HepG2 (cell line): ENCODE measurements at regions not wholly inside any gene's neighbourhood (a gene's known extent, or its start where the extent isn't known, plus 50 kb on each side); places are given as distances from the start of the nearest gene placed in this dataset.
"Not testable (repeated sequence)": the region's sequence is repeated elsewhere in the genome, so short reads cannot be mapped to it uniquely, and the experiment has no call there.

Experiments
- ATAC-seq: fragments of 200-7000 bp; cut with Tn5 transposase; 3 replicates; pipeline ENCODE4 v1.9.1; 2020; ENCODE audit warnings: mild to moderate bottlenecking, moderate library complexity
- BruUV-seq: library from RNA; stranded (reverse); fragments of 400-500 nt; replicated peaks from 2 replicates; lab custom pipeline; 2021; lab: Mats Ljungman, UMichigan
- CTCF ChIA-PET: fragments of 300-600 bp; formaldehyde crosslinking; extraction: SDS; loops from one replicate; lab custom pipeline; 2021; ENCODE audit warnings: low total read pairs, inconsistent platforms, low intra/inter-chr PET ratio; lab: Yijun Ruan, JAX
- POLR2A ChIA-PET: fragments of 350-600 bp; sonication (Branson Sonifier 250); formaldehyde crosslinking; loops from one replicate; lab custom pipeline; 2020; ENCODE audit warnings: antibody characterized with exemption, inconsistent platforms; lab: Yijun Ruan, JAX
- DNase-seq: peaks from one replicate; pipeline ENCODE4 v3.0.0-alpha.2; 2015; ENCODE audit warnings: low spot score
- FAIRE-seq: peaks from 3 replicates; lab custom pipeline; 2011; peaks lifted over from hg19 to GRCh38; lab: Jason Lieb, UNC
- H2AFZ ChIP-seq: one replicate; pipeline ENCODE4 v1.6.1; 2011; ENCODE audit warnings: low read length, inconsistent platforms
- H3K27ac ChIP-seq: fragments of 300-600 bp; 3 replicates; pipeline ENCODE4 v1.8.0; 2011; ENCODE audit warnings: mixed run types, mild to moderate bottlenecking, mixed read lengths, low read length, inconsistent platforms; ENCODE audit not compliant: insufficient read depth; ENCODE audit errors: extremely low read length
- H3K27me3 ChIP-seq, 2 experiments: fragments of 200-600 bp in 1 of 2; 2 replicates in 1 of 2; 3 replicates in 1 of 2; pipeline versions ENCODE4 v1.6.0 to v1.8.0; 2011; ENCODE audit warnings: low read length in 2 of 2, mild to moderate bottlenecking in 2 of 2, moderate library complexity in 2 of 2, inconsistent platforms in 1 of 2; ENCODE audit not compliant: insufficient read depth in 2 of 2, control insufficient read depth in 1 of 2
- H3K36me3 ChIP-seq, 2 experiments: fragments of 200-600 bp in 1 of 2; replicated peaks in 1 of 2; 2 replicates in 1 of 2; 3 replicates in 1 of 2; pipeline versions ENCODE4 v1.5.1 to v1.8.0; 2011; ENCODE audit warnings: low read length in 2 of 2, inconsistent platforms in 1 of 2; ENCODE audit not compliant: insufficient read depth in 2 of 2, control insufficient read depth in 1 of 2
- H3K4me1 ChIP-seq: 2 replicates; pipeline ENCODE4 v1.5.1; 2012; ENCODE audit warnings: low read length, inconsistent platforms; ENCODE audit not compliant: insufficient read depth
- H3K4me2 ChIP-seq: 2 replicates; pipeline ENCODE4 v1.6.0; 2011; ENCODE audit warnings: low read depth, low read length, inconsistent platforms
- H3K4me3 ChIP-seq, 3 experiments: fragments of 200-600 bp in 1 of 3; sonication (generic), shearing (Covaris generic) in 1 of 3; replicated peaks in 1 of 3; 2 replicates each; pipeline ENCODE4 v1.5.1; 2011 to 2016; ENCODE audit warnings: low read length in 3 of 3, inconsistent platforms in 2 of 3, low read depth in 2 of 3, mild to moderate bottlenecking in 2 of 3, control low read depth in 1 of 3, mixed read lengths in 1 of 3; ENCODE audit not compliant: insufficient read depth in 1 of 3
- H3K79me2 ChIP-seq: one replicate; pipeline ENCODE4 v1.6.1; 2011; ENCODE audit warnings: low read length, inconsistent platforms; ENCODE audit not compliant: insufficient read depth
- H3K9ac ChIP-seq: 2 replicates; pipeline ENCODE4 v1.6.0; 2011; ENCODE audit warnings: mild to moderate bottlenecking, low read depth, low read length, inconsistent platforms; ENCODE audit not compliant: insufficient read depth
- H3K9me3 ChIP-seq: 2 replicates; pipeline ENCODE4 v1.5.1; 2012; ENCODE audit warnings: mild to moderate bottlenecking, low read length
- H4K20me1 ChIP-seq: 2 replicates; pipeline ENCODE4 v1.6.0; 2011; ENCODE audit warnings: inconsistent platforms, mild to moderate bottlenecking, low read length, moderate library complexity; ENCODE audit not compliant: insufficient read depth
- ZNF660 ChIP-seq: sonication (generic); formaldehyde crosslinking; IDR thresholded peaks from 2 replicates; pipeline ENCODE4 v1.5.1; 2020; ENCODE audit warnings: mild to moderate bottlenecking, low read depth, missing genetic modification reagents, borderline replicate concordance
- WGBS: methylation state at CpG from one replicate; pipeline ENCODE4 v1.1.6; 2017; ENCODE audit warnings: low lambda C conversion rate; 5-methylcytosine and 5-hydroxymethylcytosine counted together
- in situ Hi-C: cut with HindIII; loops from 2 replicates; pipeline ENCODE4 v1.10.0; 2017; ENCODE audit warnings: low pct_unique_long_range_greater_than_20kb; ENCODE audit not compliant: extremely low pct_ligation_motif_present
- intact Hi-C: fragments of 100-400 bp; cut with micrococcal nuclease; formaldehyde crosslinking; loops from one replicate; pipeline ENCODE4 v1.10.0; 2022; ENCODE audit not compliant: unreplicated experiment
- TF ChIP-seq, protein P1 (sequence below): sonication (generic); formaldehyde crosslinking; IDR thresholded peaks from 2 replicates; pipeline ENCODE4 v1.9.0; 2022; ENCODE audit warnings: low read depth, missing genetic modification reagents

DNA sequence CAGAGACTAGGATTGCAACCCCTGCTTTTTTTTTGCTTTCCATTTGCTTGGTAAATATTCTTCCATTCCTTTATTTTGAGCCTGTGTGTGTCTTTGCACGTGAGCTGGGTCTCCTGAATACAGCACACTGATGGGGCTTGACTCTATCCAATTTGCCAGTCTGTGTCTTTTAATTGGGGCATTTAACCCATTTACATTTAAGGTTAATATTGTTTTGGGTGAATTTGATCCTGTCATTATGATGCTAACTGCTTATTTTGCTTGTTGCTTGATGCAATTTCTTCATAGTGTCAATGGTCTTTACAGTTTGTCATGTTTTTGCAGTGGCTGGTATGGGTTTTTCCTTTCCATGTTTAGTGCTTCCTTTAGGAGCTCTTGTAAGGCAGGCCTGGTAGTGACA lies 109.1 kb upstream of the WNT7A start:
- H3K4me3 ChIP-seq, H3K79me2 ChIP-seq, CTCF ChIA-PET, BruUV-seq, H4K20me1 ChIP-seq, DNase-seq, H3K9ac ChIP-seq, ATAC-seq, H3K4me2 ChIP-seq, H3K9me3 ChIP-seq, FAIRE-seq, H3K36me3 ChIP-seq, POLR2A ChIA-PET, in situ Hi-C loops, H2AFZ ChIP-seq, H3K27me3 ChIP-seq, H3K27ac ChIP-seq, intact Hi-C loops, H3K4me1 ChIP-seq: not testable (repeated sequence)
- 5% methylated on average over 1 of the region's 1 CpG for WGBS

DNA sequence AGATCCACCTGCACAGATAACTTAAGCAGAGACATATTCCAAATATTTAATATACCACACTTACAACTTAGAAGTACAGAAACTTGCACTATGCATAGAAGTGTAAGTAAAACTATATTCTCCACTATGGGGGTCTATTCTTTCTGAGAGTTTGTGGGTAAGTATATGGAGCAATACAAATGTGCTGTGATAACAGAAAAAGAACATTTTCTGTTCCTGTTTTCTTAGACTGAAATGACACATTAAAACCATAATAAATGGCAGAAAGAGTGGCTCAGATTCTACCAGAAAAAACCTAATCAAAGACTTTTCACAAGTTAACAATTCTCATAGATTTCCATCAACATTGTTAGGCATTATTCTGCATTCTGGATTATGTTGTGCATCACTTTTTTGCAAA lies 96.6 kb upstream of the WNT7A start:
- no peak overlapping the region for H3K27ac ChIP-seq
- intact Hi-C loops = no loop called here
- no peak overlapping the region for H3K4me3 ChIP-seq
- FAIRE-seq (no peak), DNase-seq (no peak)
- H3K27me3 ChIP-seq = no peaks in the 10 kb centered on the region
- H3K4me2 ChIP-seq = no peak overlapping the region
- CTCF ChIA-PET = no interaction called here
- BruUV-seq = no TSS peak
- no peaks in the 10 kb centered on the region for H3K4me1 ChIP-seq
- H3K9me3 ChIP-seq = peaks cover 20% of the 10 kb centered on the region
- no peaks in the 10 kb centered on the region for H3K36me3 ChIP-seq
- H3K79me2 ChIP-seq = no peaks in the 10 kb centered on the region
- no peak for TF ChIP-seq ZNF660 (CRISPR knock-in tag)
- TF ChIP-seq, protein P1, sequence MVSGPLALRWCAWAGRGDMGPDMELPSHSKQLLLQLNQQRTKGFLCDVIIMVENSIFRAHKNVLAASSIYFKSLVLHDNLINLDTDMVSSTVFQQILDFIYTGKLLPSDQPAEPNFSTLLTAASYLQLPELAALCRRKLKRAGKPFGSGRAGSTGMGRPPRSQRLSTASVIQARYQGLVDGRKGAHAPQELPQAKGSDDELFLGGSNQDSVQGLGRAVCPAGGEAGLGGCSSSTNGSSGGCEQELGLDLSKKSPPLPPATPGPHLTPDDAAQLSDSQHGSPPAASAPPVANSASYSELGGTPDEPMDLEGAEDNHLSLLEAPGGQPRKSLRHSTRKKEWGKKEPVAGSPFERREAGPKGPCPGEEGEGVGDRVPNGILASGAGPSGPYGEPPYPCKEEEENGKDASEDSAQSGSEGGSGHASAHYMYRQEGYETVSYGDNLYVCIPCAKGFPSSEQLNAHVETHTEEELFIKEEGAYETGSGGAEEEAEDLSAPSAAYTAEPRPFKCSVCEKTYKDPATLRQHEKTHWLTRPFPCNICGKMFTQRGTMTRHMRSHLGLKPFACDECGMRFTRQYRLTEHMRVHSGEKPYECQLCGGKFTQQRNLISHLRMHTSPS (CRISPR knock-in tag) = no peak
- TF ChIP-seq, all 625 proteins: peak for 0
- POLR2A ChIA-PET = no interaction called here
- H2AFZ ChIP-seq = no peak overlapping the region
- no peak for ATAC-seq
- no peaks in the 10 kb centered on the region for H4K20me1 ChIP-seq
- in situ Hi-C loops = no loop called here
- no peak overlapping the region for H3K9ac ChIP-seq
